Loucy (cell line): ENCODE measurements at regions not wholly inside any gene's neighbourhood (a gene's known extent, or its start where the extent isn't known, plus 50 kb on each side); places are given as distances from the start of the nearest gene placed in this dataset.

Experiments
- H2AFZ ChIP-seq: fragments of 200-600 bp; sonication (generic); 2 replicates; pipeline ENCODE4 v1.6.0; 2016; ENCODE audit warnings: antibody characterized with exemption, mild to moderate bottlenecking, low read length, moderate library complexity
- H3F3A ChIP-seq: fragments of 200-600 bp; 2 replicates; pipeline ENCODE4 v1.6.0; 2016; ENCODE audit warnings: antibody characterized with exemption, low read depth, mild to moderate bottlenecking
- H3K27me3 ChIP-seq: fragments of 200-600 bp; sonication (generic); 2 replicates; pipeline ENCODE4 v1.6.1; 2014; ENCODE audit warnings: low read length, mild to moderate bottlenecking; ENCODE audit not compliant: insufficient read depth, poor library complexity, severe bottlenecking
- H3K36me3 ChIP-seq: fragments of 200-600 bp; sonication (generic); 2 replicates; pipeline ENCODE4 v1.6.1; 2016; ENCODE audit warnings: low read length; ENCODE audit not compliant: insufficient read depth
- H3K4me1 ChIP-seq: fragments of 200-600 bp; sonication (generic); 2 replicates; pipeline ENCODE4 v1.5.1; 2014; ENCODE audit warnings: low read length, mild to moderate bottlenecking; ENCODE audit not compliant: insufficient read depth, poor library complexity, severe bottlenecking
- H3K4me2 ChIP-seq: fragments of 200-600 bp; sonication (generic); 2 replicates; pipeline ENCODE4 v1.6.0; 2014; ENCODE audit warnings: antibody characterized with exemption, low read length, low read depth, mild to moderate bottlenecking; ENCODE audit not compliant: poor library complexity, severe bottlenecking
- H3K4me3 ChIP-seq: fragments of 200-600 bp; sonication (generic); 2 replicates; pipeline ENCODE4 v1.5.1; 2014; ENCODE audit warnings: low read length, mild to moderate bottlenecking, mixed read lengths; ENCODE audit not compliant: poor library complexity, severe bottlenecking
- H3K79me2 ChIP-seq: fragments of 200-600 bp; sonication (generic); 2 replicates; pipeline ENCODE4 v1.6.1; 2014; ENCODE audit warnings: low read length; ENCODE audit not compliant: insufficient read depth
- H3K9ac ChIP-seq: fragments of 200-600 bp; sonication (generic); 2 replicates; pipeline ENCODE4 v1.6.0; 2014; ENCODE audit warnings: mild to moderate bottlenecking, low read depth, low read length, moderate library complexity; ENCODE audit not compliant: poor library complexity, severe bottlenecking
- H3K9me2 ChIP-seq: fragments of 200-600 bp; sonication (generic); replicated peaks from 2 replicates; pipeline ENCODE4 v1.6.1; 2016; ENCODE audit warnings: low read depth, low read length, mixed read lengths
- H3K9me3 ChIP-seq: fragments of 200-600 bp; sonication (generic); 2 replicates; pipeline ENCODE4 v1.6.1; 2014; ENCODE audit warnings: mild to moderate bottlenecking, antibody characterized with exemption, low read length, low read depth; ENCODE audit not compliant: insufficient read depth
- H4K20me1 ChIP-seq: fragments of 200-600 bp; sonication (generic); 2 replicates; pipeline ENCODE4 v1.6.0; 2014; ENCODE audit warnings: antibody characterized with exemption, low read length, mild to moderate bottlenecking; ENCODE audit not compliant: insufficient read depth, poor library complexity, severe bottlenecking
- EZH2phosphoT487 ChIP-seq: fragments of 200-600 bp; IDR thresholded peaks from 2 replicates; pipeline ENCODE4 v1.6.1; 2018; ENCODE audit warnings: antibody characterized with exemption, mild to moderate bottlenecking, moderate library complexity, borderline replicate concordance
- TF ChIP-seq, protein P1 (sequence below): fragments of 200-600 bp; sonication (generic); conservative IDR thresholded peaks from 2 replicates; pipeline ENCODE4 v1.5.1; 2014; ENCODE audit warnings: mild to moderate bottlenecking, antibody characterized with exemption, low read length

DNA sequence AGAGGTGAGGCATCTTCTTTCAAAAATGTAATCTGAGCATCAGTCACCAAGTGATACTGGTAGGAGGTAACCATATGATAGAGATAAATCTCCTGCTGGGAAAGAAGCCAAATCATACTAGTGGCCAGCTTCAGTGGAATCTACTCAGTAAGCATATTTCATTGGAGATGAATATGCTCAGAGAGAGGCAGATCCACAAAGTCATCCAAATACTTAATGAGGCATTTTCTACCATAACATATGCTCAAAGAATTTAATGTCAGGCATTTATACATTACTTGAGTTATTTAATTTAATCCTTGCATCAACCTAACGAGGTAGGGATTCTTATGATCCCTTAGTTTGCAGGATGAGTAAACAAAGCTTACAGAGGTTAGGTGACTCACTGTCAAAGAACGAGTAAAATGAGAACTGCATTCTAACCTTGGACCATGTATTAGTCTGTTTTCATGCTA, 50.9 kb upstream of the DMRTA1 start:
- Histone ChIP-seq H3K9ac (no peak overlapping the region), H3K4me3 (no peak overlapping the region), H3F3A (no peaks in the 10 kb centered on the region), H3K79me2 (no peaks in the 10 kb centered on the region), H3K4me1 (no peaks in the 10 kb centered on the region), H3K27me3 (no peaks in the 10 kb centered on the region), H2AFZ (no peak overlapping the region), H4K20me1 (no peaks in the 10 kb centered on the region), H3K4me2 (no peak overlapping the region), H3K9me3 (no peaks in the 10 kb centered on the region), H3K9me2 (no peaks in the 10 kb centered on the region), H3K36me3 (no peaks in the 10 kb centered on the region)
- TF ChIP-seq EZH2phosphoT487, result no peak
- TF ChIP-seq, protein P1, sequence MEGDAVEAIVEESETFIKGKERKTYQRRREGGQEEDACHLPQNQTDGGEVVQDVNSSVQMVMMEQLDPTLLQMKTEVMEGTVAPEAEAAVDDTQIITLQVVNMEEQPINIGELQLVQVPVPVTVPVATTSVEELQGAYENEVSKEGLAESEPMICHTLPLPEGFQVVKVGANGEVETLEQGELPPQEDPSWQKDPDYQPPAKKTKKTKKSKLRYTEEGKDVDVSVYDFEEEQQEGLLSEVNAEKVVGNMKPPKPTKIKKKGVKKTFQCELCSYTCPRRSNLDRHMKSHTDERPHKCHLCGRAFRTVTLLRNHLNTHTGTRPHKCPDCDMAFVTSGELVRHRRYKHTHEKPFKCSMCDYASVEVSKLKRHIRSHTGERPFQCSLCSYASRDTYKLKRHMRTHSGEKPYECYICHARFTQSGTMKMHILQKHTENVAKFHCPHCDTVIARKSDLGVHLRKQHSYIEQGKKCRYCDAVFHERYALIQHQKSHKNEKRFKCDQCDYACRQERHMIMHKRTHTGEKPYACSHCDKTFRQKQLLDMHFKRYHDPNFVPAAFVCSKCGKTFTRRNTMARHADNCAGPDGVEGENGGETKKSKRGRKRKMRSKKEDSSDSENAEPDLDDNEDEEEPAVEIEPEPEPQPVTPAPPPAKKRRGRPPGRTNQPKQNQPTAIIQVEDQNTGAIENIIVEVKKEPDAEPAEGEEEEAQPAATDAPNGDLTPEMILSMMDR, result no peak
